HG03342 (cell line): ENCODE measurements at regions not wholly inside any gene's neighbourhood (a gene's known extent, or its start where the extent isn't known, plus 50 kb on each side); places are given as distances from the start of the nearest gene placed in this dataset.
"Not testable (repeated sequence)": the region's sequence is repeated elsewhere in the genome, so short reads cannot be mapped to it uniquely, and the experiment has no call there.

ENCODE experiments used
- ATAC-seq: cut with Tn5 transposase; IDR thresholded peaks from one replicate; pipeline ENCODE4 v1.9.1; 2021; ENCODE audit warnings: mild to moderate bottlenecking, moderate library complexity; ENCODE audit not compliant: unreplicated experiment

DNA sequence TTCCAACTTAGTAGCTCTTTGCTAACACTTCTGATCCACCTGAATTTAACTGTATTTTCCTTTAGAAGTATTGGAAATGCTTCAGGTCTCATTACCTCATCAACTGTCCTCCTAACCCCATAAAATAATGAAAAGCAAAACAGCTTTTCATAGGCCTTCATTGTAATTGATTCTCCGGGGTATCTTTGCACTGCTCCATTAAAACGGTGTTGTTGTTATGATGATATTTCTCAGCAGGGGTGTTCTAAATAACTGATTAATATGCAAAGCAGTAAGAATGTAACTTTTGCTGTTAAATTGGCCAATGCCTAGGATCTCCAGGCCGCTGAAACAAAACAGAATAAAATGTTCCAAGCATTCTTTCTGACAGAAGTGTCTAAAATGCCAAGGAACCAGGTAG is 1983.2 kb downstream of the EFNA5 start:
- ATAC-seq, result no peak

DNA sequence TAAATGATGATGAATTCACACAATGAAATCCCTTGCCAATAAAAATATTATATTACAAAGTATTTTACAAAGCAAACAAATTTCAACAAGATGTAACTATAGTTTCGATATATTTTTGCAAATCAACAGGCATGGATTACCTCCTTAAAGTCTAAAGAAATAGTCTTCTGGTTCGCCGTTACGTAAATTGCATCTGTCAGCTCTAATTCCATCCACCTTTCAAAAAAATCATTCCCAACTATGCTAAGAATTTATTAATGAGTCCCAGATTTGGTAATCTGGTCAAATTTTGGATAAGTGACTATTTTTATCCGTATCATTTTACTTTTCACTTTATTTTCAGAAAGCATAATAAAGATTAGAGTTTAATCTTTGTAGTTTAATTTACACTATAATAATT is 1984.9 kb downstream of the EFNA5 start:
- ATAC-seq, result no peak

DNA sequence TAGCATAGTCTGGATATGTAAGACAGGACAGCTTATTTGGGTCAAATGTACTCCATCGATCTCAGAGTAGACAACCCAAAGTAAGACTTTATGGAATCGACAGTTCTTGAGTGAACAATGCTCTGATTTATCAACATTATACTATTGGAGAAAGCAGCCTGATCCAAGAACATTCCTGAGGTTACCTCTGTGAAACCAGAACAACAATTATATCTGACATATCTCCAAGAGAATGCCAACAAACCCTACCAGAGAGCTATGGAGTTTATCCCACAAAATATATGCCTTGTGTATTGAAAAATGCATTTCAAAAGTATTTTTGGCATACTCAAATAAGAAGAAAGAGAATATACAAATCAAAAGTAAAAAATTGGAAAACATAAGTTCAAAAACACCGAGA is 1985.9 kb downstream of the EFNA5 start:
- no peak for ATAC-seq

DNA sequence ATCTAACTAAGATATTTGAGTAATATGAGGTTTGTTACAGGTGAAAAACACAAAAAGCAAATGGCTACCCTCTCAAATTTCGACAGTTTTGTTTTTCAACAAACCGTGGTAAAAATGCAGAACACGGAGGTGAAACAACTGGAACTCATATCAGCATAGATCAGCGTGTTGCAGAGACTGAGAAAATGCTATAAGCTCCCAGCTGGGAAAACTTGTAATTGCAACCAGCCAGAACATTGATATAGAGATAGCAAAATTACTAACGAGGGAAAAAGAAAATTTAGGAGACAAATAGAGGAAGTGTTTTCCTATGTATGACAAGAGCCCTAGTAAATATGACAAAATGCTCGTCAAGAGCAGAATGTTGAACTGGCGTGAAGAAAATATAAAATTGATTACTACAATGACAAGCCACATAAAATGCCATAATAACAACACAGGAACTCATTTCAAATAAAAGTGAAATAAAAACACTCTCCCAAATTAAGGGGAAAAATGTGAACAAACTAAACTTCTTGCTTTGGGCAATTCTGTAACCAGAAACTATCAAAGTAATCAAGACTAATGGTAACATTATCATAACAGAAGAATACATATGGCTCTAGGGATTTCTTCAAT is 1989.8 kb downstream of the EFNA5 start:
- no peak for ATAC-seq

DNA sequence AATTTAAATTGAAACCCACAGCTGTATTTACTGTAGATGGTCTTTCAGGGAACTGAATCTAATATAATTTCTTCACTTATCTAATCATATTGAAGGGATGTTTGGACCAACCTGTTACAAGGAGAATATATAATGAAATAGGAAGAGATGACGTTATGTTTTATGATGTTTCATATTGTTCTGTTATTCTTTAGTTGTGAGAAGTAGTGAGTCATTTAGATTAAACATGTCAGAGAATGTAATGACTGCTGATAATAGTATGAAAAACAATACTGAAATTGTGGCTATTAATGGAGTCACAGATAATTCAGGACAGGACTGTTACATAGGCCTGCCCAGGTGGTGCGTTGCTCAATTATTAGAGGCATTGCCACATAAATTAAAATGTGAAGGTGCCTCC is 1993.4 kb downstream of the EFNA5 start:
- ATAC-seq, result no peak

DNA sequence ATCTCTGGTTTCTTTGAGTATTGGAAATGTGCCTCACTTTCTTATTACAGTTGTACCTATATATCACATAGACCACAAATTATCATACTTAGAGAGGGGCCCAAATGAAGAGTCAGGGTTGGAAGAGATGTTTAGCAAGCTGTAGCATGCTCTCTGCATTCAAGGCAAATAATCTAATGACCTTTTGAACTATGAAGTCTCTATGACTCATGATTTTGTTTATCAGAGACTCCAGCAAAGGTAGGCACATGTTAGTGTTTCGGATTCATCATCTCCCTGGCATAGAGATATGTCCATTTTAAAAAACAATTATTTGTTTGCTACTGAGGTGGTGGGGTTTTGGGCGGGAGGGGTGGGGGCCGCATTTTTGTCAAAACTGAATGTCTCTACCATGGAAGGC is 2000.1 kb downstream of the EFNA5 start:
- no peak for ATAC-seq

DNA sequence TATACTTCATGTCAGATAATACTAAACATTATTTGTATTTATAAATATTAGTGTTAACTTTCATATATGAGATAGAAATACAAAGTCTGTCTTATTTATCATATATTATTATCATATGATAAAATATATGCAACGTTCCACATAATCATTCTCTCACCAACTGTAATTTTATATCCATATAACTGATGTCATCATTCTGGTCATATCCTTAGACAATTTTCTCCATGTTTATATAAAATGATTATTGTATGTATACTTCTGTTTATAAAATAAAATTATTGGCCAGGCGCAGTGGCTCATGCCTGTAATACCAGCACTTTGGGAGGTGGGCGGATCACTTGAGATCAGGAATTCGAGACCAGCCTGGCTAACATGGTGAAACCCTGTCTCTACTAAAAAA is 2007.1 kb downstream of the EFNA5 start:
- ATAC-seq, result no peak

DNA sequence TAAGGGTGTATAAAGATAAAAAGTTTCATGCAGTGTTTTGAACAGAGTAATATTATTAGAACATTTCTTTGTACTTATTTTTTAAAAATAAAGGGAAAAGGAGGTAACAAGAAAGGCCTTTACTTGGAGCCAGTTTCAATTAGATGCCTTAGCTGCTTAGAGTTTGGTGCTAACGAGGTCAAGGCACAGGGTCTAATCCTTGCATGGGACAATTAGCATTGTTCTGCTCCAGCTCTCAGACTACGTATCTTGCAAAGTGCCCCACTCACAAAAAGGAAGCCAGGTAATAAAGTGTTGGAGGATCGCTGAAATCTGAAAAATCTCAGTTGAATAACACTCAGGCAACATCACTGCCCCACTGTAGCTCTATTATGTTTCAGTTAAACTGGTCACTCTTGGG is 2011.3 kb downstream of the EFNA5 start:
- no peak for ATAC-seq

DNA sequence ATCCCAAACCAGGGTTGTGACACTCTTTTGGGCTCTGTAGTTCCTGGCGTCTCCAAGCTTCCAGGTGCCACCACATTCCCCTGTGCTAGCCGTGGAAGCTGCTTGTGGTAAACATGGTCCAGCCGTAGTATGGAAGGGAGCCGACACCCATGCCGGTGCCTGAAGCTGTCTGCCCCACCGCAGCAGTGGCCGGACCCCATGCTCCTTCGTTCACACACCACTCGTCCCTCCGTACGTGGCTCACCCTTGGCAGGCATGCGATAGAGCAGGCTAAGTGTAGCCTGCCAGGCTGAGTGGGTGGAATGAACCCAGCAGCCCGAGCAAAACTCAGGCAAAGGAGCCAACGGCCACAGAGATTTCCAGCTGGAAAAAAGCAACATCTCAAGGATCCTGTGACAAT is 2030.4 kb downstream of the EFNA5 start:
- ATAC-seq, result no peak

DNA sequence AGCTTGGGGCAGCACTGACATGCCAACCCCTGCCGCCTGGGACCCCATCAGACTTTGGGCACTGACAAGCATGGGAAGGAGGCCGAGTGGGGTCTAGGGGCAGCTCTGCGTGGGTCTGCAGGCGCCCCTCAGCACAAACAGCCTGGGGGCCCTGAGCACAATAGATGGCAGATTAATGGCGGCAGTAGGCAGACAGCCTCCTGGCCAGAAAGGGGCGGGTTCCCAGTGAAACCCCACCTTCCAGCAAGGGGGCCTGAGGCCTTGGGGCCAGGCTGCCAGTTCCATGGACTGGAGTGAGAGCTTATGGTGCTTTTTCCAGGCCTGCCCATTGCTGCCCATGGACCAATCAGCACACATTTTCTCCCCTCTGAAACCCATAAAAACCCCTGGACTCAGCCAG is 2031.2 kb downstream of the EFNA5 start:
- no peak for ATAC-seq

DNA sequence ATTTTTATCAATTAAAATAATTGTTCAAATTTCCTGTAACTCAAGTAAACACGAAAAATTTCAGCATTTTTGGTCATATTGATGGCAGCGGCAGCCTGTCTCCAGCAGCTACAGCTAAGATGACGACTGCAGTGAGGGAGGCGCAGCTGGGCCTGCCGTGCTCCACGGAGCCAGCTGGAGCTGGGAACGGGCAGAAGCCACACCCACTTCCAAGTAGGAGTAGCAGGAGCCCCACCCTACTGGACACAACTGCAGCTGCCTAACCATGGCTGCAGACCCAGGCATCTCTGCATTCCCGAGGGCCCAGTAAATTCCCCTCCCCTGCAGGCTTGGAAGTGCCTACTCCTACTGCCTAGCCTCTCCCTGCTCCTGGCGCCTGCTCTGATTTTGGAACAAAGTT is 2031.7 kb downstream of the EFNA5 start:
- no peak for ATAC-seq

DNA sequence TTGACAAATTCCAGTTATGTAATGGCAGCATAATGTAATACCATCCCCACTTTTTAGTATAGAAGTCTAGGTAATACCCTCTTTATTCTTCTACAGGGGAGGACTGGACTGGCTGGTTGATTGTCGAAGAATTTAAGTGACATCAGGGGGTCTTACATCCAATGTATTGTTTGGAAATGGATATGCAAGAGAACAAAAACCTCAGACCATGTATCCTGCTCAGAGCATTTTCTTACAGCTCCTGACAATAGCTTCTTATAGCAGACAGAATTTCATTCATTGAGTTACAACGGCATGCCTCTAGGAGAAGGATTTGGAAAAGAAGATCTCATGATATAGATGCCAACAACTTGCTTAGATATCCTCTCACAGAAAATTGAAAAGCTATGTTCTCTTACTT is 2032.3 kb downstream of the EFNA5 start:
- no peak for ATAC-seq

DNA sequence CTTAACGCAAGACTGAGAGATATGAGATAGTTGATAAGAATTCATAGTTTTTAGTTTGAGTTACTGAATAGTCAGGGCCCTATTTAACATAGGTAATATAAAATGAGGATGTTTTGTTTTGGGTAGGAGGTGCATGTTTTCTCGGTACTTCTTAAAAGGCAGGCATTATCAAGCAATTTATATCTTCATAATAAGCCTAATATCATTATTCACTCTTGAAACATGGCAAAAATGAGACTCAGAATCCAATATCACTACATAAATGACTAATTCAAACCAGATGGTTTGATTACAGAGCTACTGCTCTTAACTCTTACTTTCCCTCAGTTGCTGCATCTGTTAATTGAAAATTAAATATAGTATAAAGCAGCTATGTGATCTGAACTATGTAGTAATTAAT is 2038.7 kb downstream of the EFNA5 start:
- no peak for ATAC-seq

DNA sequence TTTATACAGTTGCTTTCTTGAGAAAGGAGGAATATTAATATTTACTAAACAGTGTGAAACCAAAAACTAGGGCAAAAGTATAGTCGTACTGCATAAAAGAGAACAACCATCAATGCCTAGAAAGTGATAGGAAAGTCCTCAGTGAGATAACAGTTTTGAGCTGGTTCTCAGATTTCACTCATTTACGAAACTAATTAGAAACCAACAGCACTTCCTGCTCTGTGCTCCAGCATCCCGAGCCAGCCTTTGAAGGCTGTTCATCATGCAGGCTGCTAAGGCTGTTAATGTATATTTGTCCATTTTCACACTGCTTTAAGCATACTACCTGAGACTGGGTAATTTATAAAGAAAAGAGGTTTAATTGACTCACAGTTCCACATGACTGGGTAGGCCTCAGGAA is 2039.9 kb downstream of the EFNA5 start:
- no peak for ATAC-seq

DNA sequence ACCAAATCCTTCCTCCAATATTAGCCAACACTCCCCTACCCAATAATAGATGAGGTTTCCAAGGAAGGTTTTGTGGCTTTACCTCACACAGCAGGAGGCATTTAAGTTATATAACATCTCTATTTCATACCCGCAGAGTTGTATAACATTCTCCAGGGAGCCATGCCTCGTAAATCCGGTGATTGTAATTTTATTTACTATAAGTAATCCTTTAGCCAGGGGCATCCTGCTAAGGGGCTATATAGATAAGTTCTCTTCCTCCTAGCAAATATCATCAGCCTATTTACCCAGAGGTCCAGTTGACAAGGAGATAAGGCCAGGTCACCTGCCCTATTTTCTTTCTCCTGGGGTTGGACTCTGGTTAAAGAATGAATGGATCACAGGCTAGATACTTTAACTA is 2051.0 kb downstream of the EFNA5 start:
- ATAC-seq, result no peak

DNA sequence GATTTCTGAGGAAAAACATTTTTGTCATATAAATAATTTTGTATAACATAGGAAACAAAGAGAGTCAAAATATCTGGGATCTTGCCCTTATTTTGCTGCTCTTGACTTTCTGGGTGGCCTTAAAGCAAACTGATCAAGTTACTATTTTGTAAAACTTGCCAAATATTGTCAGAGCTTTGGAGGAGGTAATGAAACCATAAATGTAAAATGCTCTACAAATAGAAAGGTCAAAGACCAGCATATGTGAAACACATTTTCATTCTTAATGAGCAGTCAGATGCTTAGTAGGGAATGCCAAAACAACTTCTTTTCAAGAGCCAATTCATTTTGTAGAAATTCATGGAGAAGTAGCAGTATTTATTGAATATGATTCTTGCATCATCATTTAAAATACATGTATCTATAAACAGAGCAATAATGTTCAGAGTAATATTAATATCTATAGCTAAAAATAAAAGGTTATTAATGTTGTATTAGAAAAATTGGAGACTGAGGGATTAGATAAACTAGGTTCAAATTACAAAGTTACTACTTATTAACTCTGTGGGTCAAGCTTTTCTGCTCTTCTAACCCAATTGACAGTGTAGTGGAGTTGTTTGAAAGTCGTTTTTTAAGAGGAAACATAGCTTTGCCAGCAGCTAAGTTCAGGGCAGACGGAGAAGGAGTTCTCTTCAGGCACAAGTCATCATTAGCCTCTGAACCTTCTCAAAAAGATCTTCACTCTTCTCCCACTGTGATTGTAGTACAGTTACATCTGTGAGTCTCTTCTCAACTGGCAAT is 2053.1 kb downstream of the EFNA5 start:
- no peak for ATAC-seq

DNA sequence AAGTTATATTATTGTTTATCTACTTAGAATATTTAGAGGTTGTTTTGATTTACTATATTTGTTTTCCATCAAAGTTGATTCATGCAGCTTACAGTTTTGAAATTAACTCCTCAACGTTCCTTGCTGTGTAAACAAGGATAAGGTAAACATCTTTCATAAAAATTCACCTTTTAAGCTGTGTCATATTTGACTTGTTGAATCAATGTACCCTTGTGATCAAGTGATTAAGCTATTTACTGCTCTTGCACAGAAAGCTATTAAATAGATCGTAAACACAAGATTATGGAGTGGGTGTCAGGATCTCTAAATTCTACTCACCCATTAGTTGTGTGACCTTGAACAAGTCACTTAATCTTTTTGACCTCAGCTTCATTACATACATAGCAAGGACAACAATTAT is 2054.0 kb upstream of the NUDT12 start:
- no peak for ATAC-seq

DNA sequence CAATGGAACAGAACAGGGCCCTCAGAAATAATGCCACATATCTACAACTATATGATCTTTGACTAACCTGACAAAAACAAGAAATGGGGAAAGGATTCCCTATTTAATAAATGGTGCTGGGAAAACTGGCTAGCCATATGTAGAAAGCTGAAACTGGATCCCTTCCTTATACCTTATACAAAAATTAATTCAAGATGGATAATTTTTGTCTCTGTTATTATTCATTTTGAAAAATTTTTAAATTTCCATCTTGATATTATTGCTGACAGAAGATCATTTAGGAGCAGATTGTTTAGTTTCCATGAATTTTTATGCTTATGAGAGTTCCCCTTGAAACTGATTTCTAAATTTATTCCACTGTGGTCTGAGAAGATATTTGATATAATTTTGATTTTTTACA is 2039.8 kb upstream of the NUDT12 start:
- not testable (repeated sequence) for ATAC-seq

DNA sequence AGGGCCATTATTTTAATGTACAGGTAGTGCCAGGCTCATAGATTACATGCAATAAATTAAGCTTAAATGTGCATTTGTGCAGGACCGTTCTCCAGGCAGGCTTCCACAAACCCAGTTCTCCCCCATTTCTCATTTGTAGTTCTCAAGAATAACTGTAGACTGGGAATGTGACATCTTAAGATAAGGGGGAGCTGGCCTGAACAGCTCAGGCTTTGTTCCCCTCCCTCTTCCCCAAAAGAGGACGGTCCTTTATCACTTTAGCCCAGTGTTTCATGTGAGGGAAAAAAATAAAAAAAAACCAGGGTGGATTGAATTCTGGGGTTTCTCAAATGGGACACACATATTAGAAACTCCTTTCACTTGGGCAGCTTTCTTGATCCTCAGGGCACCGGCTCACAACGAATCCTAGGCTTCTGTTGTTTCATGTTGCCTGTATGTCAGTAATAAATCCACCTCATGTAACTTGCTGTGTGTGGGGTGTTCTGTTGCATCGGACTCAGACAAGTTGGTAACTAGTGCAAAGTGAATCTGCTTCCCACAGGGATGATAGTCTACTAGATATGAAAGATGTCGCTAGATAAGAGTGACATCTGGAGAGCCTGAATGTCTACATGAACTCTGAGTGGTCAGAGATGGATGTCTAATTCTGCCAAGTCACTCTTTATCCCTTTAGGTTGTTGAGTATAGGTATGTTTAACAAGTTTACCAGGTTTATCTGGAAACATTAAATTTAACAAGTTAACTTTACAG is 2030.6 kb upstream of the NUDT12 start:
- no peak for ATAC-seq

DNA sequence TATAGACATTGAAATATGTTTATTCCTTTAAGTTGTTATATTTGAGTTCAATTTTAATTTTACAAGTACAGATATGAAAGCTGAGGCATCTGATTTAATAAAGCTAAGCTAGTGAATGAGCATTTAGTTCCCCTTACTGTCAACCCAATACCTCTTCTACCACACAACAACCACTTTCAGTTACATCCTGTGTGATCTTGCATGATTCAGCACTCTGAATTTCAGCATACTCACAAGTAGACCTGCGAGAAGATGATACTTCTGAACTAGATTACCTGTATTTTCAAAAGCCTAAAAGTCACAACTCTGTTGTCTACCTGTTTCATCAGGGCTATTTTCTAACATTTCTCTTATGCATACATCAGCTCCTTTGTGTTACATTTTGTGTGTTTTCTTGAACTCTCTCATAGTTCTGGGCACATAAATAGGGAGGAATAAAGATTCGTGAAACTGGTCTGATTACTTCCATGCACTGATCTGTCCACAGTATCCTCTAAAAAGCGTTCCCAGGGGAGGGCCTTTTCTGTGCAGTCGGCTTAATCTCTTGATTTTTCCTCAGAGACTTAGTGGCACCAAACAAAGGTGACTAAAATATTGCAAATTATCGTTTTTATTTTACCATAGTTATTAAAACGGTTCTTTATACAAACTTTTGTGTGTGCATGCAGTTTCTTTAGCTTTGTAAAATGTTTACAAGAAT is 2025.5 kb upstream of the NUDT12 start:
- ATAC-seq, result no peak

DNA sequence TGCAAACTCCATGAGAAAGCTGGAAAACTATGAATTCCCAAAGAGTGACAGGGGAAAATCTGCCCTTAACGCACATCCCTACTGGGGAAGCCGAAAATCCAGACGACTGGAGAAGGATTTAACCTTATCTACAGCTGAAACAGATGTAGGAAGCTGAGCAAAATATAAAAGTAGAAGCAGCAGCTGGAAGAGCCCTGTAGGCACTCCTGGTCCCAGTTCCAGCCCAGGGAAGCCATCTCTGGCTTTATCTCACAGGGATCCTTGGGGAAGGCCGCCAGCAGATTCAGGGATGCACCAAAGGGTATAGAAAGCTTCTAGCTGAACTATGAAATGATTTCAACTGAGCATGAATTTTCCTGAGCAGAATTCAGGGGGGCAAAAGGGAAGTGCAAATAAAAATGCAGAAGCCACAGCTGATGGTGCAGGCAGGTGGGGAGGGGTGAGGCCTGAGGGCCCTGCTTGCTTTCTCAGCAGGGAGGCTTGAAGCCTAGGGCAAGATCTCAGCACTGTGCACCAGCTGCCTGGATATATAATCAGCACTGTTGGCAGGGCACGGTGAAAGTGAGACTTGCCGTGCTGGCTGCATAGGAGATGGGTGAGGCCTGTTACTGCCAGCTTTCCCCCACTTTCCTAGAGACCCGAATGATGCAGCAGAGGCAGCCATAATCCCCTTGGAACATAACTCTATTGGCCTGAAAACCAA is 2019.5 kb upstream of the NUDT12 start:
- no peak for ATAC-seq
